Right renal pelvis (tissue), 4 donors: ENCODE measurements at regions not wholly inside any gene's neighbourhood (a gene's known extent, or its start where the extent isn't known, plus 50 kb on each side); places are given as distances from the start of the nearest gene placed in this dataset.

Source experiments
- DNase-seq, 4 donors: peaks; one replicate each; pipeline ENCODE4 v3.0.0-alpha.2; 2013; ENCODE audit warnings: low read depth in 4 of 4, low spot score in 3 of 4, missing footprints in 1 of 4

- DNase-seq: no peak
These were observed 640.9 kb upstream of the SETBP1 start for GRCh38 chr18:44039826-44040225.

GRCh38 chr18:44041553-44041952 lies 639.1 kb upstream of the SETBP1 start:
- DNase-seq: no peak

GRCh38 chr18:44041961-44042360 lies 638.7 kb upstream of the SETBP1 start:
- no peak for DNase-seq

GRCh38 chr18:44046376-44046975 lies 634.2 kb upstream of the SETBP1 start:
- DNase-seq: no peak

GRCh38 chr18:44047585-44047984 lies 633.1 kb upstream of the SETBP1 start:
- DNase-seq: no peak

- no peak for DNase-seq
These were observed 632.3 kb upstream of the SETBP1 start for GRCh38 chr18:44048435-44048834.

- DNase-seq: no peak
These were observed 631.8 kb upstream of the SETBP1 start for GRCh38 chr18:44048846-44049245.

GRCh38 chr18:44051026-44051425 lies 629.7 kb upstream of the SETBP1 start:
- peak in 2 of 4 donors; percentile 3 to 18 for DNase-seq

- DNase-seq: no peak
These were observed 626.2 kb upstream of the SETBP1 start for GRCh38 chr18:44054514-44054913.

- no peak for DNase-seq
These were observed 620.5 kb upstream of the SETBP1 start for GRCh38 chr18:44060197-44060596.

- DNase-seq: no peak
These were observed 619.2 kb upstream of the SETBP1 start for GRCh38 chr18:44061438-44061837.

- no peak for DNase-seq
These were observed 618.3 kb upstream of the SETBP1 start for GRCh38 chr18:44062345-44062744.

- DNase-seq: no peak
These were observed 615.5 kb upstream of the SETBP1 start for GRCh38 chr18:44065206-44065605.

- DNase-seq: no peak
These were observed 614.1 kb upstream of the SETBP1 start for GRCh38 chr18:44066541-44066940.

GRCh38 chr18:44067186-44067585 lies 613.5 kb upstream of the SETBP1 start:
- no peak for DNase-seq

GRCh38 chr18:44075038-44075437 lies 605.6 kb upstream of the SETBP1 start:
- no peak for DNase-seq

- DNase-seq: no peak
These were observed 601.1 kb upstream of the SETBP1 start for GRCh38 chr18:44079606-44080005.

GRCh38 chr18:44080054-44080453 lies 600.6 kb upstream of the SETBP1 start:
- no peak for DNase-seq

GRCh38 chr18:44089732-44090131 lies 591.0 kb upstream of the SETBP1 start:
- no peak for DNase-seq

- no peak for DNase-seq
These were observed 590.2 kb upstream of the SETBP1 start for GRCh38 chr18:44090453-44090852.

- DNase-seq: no peak
These were observed 587.4 kb upstream of the SETBP1 start for GRCh38 chr18:44093253-44093652.

- DNase-seq: no peak
These were observed 584.7 kb upstream of the SETBP1 start for GRCh38 chr18:44096016-44096415.

- DNase-seq: no peak
These were observed 582.1 kb upstream of the SETBP1 start for GRCh38 chr18:44098551-44099098.
